NCI-H1105 (cell line): ENCODE measurements at regions not wholly inside any gene's neighbourhood (a gene's known extent, or its start where the extent isn't known, plus 50 kb on each side); places are given as distances from the start of the nearest gene placed in this dataset.

Experiments used
- DNase-seq: peaks from one replicate; lab custom pipeline; 2025; lab: John Stamatoyannopoulos, UW

DNA sequence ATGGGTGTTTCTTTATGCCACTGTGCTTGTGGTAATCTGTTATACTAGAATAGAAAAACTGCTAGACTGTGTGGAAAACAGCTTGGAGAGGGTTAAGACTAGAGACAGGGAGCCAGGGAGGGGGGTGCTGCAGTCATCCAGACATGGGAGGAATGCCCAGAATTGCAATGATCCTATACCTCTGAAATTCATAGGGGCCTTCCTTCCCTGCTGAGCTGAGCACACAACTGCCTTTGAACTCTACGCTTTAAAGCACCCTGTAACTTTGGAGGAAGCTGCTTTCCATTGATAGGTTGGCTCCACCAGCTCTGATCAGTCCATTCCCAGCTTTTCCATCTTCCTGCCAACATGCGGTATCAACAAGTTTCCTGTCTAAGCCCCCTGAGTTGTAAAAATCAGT lies 155.9 kb upstream of the RASGEF1B start:
- DNase-seq: no peak

DNA sequence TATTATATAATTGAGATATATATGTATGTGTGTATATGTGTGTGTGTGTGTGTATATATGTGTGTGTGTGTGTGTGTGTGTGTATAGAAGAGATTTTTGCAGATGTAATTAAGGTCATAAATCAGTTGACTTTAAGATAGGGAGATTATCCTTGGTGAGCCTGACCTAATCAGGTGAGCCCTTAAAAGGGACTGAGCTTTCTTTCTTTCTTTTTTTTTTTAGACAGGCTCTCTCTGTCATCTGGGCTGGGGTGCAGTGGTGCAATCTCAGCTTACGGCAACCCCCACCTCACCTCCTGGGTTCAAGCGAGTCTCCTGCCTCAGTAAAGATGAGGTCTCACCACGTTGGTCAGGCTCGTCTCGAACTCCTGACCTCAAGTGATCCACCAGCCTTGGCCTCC lies 155.1 kb upstream of the RASGEF1B start:
- DNase-seq: no peak

DNA sequence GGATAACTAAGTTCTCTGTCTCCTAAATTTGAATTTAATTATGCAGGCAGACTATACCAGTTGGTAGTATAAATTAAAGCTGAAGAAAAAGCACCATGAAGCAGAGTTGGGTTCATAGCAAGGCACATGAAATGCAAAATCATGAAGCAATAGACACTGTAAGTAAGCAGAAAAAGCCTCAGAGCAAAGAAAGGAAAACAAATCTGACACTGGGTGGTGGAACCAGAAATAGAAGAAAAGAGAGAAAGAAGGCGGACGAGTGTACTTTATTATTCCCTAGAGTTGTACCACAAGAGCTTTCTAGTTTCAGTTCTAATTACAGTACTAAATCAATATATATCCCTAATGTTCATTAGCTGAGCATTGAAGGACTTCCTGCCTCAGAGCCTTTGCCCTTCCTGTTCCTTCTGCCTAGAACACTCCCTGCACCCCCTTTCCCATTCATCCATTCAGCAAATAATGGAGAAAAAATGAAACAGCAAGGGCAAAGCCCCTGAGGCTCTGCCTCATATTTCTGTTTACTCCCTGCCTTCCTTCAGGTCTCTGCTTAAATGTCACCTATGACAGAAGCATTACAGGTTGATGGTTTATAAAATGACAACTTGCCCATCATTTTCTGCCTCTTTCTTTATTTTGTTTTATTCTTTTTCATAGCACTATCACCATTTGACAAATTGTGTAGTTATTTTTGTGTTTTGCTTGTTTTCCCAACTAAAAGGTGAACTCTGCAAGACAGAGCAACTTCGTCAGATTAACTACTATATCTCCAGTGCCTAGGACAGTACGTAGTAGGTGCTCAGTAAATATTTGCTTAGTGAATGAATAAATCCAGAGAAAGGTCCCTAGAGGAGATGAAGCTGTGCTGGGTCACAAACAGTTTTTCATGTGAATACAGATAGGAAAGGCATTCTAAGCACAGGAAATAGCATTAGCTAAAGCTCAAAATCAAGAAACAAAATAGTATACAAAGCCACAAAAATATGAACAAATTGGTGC lies 154.0 kb upstream of the RASGEF1B start:
- no peak for DNase-seq

DNA sequence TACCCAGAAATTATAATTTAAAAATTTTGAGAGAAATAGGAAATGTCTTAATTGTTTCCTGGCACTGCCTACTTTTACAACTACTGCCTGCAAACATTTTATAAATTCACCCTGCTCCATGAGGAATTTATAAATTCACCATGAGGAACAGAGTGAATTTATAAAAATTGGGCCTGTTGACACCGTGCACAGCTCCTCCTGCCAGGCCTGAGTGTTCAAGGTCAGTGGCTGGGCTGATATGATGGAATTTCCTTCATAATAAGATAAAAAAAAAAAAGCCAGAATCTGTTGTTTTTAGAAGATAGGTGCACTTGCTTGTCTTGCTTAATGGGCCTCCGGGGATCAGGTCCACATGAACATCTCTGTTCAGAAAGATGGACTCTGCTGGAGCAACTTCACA lies 151.7 kb upstream of the RASGEF1B start:
- no peak for DNase-seq

DNA sequence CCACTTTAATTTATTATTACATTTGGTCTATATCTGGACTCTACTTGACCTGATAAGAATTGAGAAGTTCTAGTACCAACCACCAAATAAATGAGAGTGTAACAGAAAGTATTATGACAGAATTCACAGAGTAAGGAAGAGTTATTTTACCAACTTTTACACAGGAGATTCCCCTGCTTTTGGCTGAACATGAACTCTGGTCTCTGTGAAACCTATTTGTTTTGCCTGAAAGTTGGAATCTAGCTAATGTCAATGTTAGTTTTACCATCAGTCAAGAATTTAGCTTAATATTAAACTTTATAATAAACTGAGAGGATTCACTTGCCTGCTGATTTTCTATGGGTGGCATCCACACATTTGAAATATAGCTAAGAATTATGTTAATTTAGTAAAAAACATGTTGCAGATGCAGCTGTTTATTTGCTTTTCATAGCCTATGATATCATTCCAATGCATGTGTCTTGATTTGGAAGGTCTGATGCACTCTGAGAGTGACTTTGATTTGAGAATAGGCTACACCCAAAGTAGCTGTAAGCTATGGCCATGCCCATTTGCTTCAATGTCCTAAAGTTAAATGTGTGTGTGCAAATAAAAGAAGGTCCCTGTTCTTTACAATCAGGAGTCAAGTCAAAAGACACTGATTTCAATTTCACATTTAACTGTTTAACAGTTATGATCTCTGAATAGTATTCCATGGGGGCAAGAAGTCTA lies 150.9 kb upstream of the RASGEF1B start:
- no peak for DNase-seq

DNA sequence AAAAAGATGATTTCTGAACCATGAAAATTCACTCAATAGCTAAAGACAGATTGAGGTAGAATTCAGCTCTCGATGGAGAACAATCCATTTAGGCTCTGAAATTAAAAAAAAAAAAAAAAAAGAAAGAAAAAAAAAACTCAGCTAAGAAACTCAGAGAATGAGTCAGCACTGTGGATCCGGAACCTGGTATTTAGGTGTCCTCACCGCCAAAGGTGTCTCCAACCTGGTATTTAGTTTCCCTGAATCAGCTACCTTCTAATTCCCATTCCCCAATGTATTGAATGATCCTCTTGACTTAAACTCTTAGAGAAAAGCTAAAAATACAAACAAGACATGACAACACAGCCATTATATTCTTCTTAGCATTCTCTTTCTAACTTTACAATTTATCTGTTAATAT lies 150.3 kb upstream of the RASGEF1B start:
- no peak for DNase-seq

DNA sequence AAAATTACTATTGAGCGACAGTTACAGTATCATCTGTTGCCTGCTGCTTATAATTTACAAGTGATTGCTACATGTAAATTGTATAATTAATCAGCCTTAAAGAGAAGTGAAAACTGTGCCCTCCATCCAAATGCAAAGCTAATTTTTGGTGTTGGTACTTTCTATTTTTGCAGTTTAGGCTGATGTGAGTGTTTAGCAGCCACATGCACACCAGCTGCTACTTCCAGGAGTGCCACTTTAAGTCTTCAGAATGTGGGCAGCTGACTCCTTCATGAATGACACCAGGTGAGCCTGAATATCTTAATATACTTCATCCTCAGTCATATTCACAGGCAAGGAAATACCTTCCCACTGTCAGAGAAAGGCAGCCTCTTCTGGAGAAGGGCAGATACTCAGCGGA lies 149.8 kb upstream of the RASGEF1B start:
- no peak for DNase-seq

DNA sequence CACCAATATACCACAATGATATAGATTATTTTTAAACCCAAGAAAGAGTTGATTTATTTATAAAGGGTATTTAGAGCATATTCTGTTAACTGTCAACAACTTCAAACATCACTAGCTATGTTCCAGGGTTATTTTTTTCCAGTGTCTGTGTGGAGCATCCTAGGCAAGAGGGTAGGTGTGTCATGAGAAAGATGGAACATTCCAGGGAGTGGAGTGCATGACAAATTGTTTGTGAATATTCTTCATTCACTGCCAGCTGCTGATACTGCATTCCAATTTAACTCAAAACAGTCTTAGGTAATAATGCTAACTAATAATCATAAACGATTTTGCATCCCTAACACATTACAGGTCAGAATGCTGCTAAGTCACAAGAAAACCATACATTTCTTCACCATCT lies 148.7 kb upstream of the RASGEF1B start:
- no peak for DNase-seq

DNA sequence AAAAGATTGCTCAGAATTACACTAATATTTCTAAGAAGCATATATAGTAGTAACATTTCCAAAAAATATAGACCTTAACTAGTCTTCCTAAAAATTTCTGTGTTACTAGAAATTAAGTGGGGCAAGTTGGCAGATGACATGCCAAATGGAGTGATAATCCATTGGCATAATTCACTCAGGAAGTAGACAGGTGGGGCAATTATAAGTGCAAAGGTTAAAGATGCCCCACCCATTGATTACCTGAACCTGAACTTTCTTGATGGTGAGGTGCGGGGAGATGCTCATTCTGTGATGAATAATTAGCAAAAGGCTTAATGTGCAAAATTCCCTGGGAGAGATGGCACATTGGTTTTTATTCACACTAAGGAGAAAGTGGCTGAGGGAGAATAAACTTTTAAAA lies 145.8 kb upstream of the RASGEF1B start:
- no peak for DNase-seq

DNA sequence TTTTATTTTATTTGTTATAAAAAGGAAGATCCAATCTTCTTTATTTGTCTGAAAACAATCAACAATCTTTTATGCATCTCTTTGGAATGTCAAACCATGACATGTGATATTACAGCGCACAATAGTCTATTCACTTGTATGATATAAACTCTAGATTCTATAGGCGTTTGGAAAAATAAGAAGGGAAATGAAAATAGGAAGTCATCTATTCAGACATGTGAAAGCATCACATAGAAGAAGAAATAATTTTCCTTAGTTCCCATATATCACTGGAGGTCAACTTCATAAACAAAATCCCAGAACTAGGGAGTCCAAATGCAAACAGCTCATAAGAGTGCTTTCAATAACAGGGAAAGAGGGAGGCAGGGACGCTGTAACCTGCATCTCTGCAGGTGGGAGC lies 139.5 kb upstream of the RASGEF1B start:
- no peak for DNase-seq

DNA sequence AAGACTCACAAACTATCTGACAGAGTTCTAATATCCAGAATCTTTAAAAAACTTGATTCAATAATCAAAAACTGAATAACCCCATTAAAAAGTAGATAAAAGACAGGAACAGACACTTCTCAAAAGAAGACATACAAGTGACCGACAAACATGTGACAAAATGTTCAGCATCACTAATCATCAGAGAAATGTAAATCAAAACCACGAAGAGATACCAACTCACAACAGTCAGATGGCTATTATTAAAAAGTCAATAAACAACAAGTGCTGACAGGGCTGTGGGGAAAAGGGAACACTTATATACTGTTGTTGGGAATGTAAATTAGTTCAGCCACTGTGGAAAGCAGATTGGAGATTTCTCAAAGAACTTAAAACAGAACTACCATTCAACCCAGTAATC lies 138.1 kb upstream of the RASGEF1B start:
- DNase-seq: no peak

DNA sequence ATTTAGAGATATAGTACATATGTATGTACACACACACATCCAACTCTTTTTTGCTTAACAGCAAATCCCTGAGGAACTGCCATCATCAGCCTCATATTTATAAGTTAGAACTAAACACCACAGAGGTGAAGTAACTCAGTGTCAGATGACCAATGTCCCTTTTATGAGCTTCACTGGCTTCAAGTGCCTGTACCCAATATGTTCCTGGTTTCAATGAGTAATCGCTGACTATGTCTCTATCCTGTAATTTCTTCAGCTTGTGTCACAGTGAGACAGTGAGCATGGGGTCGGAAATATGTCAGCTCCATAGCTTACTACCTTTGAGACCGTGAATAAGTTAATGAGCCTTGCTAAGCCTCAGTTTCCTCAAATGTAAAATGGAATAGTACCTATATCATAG lies 136.2 kb upstream of the RASGEF1B start:
- no peak for DNase-seq

DNA sequence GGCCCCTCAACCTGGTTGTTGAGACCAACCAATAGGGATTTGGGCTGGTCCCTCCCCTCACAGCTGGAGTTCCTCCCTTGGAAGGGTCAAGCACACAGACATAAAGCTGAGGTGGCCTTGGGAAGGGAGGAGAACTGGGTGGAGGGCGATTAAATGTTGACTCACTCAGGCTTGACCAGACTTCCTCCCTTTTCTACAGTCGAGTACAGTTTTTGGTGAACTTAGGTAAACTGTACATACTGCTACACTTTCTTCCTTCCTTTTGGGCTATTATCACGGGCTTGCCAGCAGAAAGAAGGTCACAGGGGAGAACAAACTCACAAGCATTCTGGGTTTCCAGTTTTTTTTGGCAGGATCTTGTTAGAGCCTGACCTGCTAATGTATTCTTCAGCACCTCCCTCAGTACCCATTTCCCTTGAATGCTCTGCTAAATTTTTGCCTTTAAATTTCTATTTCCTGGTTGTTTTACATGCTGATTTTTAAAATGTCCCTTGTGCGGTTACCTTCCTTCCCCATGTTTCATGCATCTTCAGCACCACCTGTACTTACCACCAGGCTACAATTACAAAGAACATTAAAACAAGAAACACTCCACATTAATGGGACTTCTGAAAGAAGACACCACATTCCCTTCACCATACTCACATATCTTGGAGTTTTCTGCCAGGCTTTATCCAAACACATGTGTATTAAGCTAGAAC lies 135.2 kb upstream of the RASGEF1B start:
- no peak for DNase-seq

DNA sequence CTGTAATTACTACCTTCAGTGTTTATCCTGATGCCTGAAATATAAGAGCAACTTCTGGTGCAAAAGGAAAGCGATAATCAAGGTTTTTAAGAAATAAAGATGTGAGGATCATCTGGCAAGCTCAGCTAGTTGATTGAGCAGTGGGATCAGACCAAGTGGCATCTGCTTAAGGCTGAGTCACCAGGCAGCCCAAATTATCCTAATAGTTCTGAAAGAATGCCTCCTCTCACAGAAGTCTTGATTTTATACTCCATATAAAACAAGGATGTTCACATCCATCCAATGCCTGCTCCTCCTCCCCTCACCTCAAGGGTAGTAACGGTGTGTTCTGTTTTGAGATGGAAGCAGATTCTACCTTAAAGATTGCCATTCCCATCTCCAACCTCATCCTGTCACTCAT lies 134.5 kb upstream of the RASGEF1B start:
- no peak for DNase-seq

DNA sequence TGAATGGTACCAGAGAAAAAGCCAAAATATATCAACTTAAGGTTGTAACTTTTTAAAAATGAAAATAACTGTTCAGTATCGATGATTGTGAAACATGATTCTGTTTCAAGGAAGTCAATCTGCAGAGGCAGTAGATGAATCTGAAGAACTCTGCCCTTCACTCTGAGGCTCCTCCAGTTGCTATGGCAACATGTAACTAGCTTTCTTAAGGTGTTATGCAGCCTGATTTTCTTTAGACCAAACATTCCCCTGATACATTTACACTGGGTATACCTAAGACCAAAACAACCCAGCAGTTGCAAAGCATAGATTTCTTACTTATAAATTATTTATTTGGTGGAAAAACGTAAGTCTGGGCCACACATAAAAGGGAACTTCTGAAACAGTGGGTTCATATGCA lies 133.6 kb upstream of the RASGEF1B start:
- DNase-seq: no peak

DNA sequence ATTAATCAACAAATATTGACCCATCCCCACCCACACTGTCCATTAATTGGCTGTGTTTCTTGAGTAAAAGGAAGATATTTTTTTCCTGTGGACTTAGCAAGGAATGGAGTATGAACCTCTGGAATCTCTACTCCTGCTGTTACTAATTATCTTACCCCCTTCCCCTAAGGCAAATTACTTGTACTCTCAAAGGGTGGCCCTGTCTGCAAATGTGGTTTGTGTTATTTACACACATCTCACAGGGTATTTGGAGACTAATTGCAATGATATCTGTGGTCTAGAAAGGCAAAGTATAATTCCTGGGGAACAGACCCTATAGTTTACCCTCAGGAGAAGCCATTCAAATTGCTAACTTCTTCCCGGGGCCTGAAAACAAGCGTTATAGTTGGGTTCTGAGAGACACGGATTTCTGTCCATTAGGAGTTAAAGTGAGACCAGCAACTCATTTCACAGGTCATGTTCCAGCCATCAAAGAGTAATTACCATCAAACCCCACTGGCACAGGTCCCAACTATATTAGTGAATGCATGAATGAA lies 133.0 kb upstream of the RASGEF1B start:
- no peak for DNase-seq

DNA sequence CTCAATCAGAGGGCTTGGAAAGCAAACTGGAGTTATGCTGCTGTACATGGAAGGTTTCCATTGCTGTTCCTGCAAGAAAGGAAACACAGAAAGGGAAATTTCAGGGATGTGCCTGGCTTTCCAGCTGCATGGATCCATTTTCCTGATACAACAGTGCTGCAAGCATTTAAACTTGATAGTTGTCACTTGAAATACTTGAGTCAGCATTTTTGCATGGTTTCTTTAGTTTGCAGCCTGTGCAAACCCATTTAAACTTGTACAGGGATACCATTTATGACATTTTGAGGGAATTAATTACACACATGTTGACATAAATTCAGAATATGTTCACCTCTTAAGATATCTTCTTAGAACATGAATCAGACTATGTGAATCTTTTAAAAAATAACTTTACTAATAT lies 131.1 kb upstream of the RASGEF1B start:
- no peak for DNase-seq

DNA sequence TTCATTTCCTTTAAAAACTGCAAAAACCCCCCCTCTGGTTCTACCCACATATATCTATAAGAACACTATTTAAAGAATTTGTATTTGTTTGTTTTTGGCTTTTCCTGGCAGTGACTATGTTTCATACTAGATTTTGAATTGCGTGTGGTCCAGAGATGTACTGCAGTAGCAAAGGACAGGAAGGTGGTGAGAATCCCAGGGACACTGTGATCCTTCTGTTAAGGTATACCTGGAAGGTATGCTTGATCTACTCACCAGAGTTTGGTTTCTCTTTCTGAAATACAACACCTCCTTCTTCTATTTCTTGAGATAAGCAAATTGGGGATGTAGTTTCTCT lies 129.6 kb upstream of the RASGEF1B start:
- DNase-seq: no peak

DNA sequence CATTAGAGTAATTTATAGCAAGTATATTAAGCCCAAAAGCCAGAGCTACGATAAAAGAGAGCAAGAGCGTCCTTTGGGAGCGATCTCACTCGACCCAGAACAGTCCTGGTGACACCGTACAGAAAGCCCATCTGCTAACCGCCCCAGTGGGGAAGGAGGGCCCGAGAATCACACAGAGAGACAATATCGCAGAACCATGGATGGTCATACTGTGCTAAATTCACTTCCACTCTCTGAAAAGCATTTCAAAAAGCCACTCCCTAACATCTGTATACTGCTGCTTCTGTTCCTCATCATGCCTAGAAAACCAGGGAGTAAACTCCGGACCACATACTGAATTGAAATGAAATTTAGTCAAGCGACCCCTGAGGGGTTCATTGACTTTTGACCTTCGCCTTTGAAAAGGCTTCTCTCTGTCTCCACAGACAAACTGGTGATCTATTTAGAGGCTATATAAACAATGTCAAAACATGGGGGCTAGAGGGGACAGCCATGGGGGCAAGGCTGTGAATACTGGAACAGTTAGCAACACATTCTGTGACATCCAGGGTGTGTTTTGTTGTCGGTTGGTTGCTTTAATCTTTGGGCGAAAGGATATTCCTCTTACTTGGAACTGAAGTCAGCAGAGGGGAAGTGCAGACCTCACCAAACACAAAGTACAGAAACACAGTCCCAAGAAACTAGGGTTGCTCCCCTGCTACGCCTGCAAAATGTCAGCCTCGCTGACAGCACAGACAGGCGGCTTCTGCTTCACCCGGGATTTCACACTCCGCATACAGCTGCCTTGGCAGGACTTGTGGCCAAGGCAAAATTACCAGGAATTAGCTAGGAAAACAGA lies 129.0 kb upstream of the RASGEF1B start:
- DNase-seq: no peak

DNA sequence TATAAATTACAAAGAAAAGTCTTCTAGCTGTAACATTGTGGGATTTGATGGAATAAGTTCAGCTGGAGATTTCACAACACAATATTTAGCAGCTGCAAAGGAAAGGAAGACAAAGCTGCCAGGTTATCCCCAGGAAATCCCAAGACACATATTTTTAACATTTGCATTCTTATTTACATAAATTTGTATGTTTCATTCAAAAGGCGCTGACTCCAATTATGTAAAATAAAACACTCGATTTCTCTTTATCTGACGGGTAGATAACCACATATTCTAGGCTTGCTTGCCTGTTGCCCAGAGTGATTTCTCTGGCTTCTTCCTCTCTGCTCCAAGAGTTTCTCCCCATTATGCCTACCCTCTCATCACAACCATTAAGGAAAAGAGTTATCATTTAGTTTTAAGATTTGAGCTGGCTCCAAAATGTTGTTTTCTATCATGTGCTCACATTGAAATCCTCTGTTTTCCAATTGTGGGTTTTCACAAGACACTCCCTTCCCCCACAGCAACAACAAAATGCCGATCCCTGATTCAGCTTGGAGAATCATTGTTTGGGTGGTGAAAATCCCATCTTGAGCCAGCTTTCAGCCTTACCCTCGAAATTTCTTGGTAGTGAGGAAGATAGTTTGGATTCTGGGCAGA lies 128.2 kb upstream of the RASGEF1B start:
- DNase-seq: no peak
